Jurkat, Clone E6-1 (cell line): ENCODE measurements at regions not wholly inside any gene's neighbourhood (a gene's known extent, or its start where the extent isn't known, plus 50 kb on each side); places are given as distances from the start of the nearest gene placed in this dataset.

Experiments
- DNase-seq: peaks from one replicate; pipeline ENCODE4 v3.0.0-alpha.2; 2011; ENCODE audit warnings: low read depth, low spot score
- H3K4me3 ChIP-seq: 2 replicates; pipeline ENCODE4 v1.5.1; 2011; ENCODE audit warnings: mild to moderate bottlenecking, low read length, control low read depth, moderate library complexity

DNA sequence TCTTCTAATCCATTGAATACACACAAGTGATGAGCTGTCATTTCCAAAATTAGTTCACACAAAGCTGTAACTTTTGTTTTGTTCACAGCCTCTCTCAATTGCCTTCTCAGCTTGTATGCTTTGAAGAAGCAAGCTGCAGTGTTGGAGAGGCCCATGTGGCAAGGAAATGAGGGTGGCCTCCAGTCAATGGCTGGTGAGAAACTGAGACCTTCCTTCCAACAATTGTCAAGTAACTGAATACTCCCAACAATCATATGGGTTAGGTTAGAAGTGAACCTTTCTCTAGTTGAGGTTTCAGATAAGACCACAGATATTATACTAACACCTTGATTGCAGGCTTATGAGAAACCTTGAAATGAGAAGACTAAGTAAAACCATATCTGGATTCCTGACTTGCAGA, 82.4 kb upstream of the SOX9 start:
- DNase-seq = no peak
- no peak overlapping the region for H3K4me3 ChIP-seq

DNA sequence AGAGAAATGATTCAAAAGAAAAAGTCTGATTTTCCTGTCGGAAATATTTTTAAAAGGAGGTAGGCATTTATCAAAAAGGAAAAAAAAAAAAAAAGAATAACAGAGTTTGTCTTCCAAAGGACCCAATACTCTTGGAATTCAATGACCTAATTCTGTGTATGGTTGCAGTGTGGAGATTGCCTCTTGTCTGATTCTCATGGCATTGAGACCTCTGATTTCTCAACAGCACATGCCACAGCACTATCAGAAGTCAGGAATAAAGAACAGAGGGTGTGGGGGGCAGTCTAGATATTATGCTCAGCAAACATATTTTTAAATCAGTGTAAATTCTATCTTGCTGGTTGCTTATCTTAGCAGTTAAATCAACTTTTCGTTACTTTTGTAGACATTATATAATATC, 81.3 kb upstream of the SOX9 start:
- no peak overlapping the region for H3K4me3 ChIP-seq

DNA sequence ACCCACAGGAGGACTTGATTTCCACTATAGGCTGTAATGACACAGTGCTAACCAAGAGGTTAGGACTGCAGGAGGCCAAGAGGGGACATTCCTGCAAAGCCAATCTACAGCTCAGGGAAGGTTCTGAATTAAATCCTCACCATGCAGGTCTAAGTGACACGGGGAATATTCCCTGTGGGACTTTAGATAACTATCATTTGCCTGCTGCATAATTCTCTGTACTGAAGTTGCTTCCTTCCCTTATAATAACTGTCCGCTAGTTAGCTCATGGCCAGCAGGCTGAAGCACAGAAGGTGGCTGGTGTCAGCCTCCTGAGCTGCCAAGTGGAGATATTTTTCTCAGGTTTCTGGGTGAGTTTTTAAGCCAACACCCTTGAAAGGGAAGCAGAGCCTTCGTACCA, 74.6 kb upstream of the SOX9 start:
- no peak for DNase-seq
- no peak overlapping the region for H3K4me3 ChIP-seq

More for the DNA sequence above, 81.3 kb upstream of the SOX9 start:
- no peak for DNase-seq

DNA sequence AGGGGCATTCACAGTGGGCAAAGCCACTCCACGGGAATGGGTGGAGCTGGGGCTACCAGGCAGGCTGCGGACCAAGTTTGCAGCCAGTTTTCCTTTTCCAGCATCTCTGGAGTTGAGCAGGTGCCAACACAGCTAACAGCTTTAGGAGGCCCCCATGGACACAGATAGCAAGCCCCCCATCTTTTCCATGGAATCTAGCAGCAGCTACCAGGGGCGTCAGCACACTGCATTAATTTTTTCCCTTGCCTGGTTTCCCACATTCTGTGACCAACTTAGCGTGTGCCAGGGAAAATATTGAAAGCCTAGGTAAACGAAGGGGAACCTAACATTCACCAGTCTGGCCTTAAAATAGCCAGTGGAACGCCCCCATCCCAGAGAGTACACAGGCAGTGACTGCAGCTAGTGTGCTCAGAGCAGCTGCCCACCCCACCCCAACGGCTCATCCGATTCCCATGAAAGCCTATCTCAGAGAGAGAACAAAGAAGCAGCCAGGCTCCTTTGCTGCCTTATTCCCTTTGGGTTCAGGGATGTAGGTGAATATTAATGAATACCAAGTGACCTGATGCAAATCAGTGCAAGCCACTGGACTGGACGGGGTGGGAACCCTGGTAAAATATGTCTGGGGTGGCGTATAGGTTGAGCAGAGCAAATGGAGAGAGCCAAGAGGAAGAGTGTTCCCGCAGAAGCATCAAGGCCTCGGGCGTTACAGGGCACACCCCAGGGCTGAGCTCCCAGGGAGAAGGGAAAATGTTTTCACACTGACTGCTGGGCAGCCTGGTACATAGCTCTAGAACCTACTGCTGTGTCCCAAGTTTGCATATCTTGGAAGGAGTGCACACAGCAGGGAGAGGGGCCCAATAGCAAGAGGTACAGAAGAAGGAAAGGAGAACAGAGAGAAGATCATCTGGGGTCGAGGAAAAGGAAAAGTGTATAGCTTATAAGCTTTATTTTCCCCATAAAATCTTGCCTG, 73.9 kb upstream of the SOX9 start:
- no peak for DNase-seq
- H3K4me3 ChIP-seq = no peak overlapping the region

GRCh38 chr17:72049914-72050313, 70.9 kb upstream of the SOX9 start:
- no peak for DNase-seq
- no peak overlapping the region for H3K4me3 ChIP-seq

GRCh38 chr17:72053036-72053435, 67.8 kb upstream of the SOX9 start:
- no peak for DNase-seq
- H3K4me3 ChIP-seq = no peak overlapping the region

GRCh38 chr17:72053449-72053848, 67.4 kb upstream of the SOX9 start:
- no peak for DNase-seq
- H3K4me3 ChIP-seq = no peak overlapping the region

DNA sequence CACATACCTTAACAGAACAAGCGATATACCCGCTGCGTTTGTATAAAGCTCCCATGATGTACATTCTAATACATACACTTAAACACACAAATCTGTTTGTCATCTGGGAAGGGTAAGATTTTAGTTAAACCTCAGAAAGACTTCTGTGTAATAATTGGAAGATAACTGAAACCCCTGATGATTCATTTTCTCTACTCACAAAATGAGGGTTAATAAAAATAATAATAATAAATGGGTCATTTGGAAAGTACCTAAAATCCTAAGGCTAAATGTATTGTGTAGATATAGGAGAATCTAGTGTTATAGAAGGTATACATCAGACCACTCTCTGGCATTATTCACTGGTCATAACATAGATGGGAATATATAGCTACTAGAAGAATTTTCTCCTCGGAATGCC, 64.7 kb upstream of the SOX9 start:
- no peak overlapping the region for H3K4me3 ChIP-seq
- no peak for DNase-seq

DNA sequence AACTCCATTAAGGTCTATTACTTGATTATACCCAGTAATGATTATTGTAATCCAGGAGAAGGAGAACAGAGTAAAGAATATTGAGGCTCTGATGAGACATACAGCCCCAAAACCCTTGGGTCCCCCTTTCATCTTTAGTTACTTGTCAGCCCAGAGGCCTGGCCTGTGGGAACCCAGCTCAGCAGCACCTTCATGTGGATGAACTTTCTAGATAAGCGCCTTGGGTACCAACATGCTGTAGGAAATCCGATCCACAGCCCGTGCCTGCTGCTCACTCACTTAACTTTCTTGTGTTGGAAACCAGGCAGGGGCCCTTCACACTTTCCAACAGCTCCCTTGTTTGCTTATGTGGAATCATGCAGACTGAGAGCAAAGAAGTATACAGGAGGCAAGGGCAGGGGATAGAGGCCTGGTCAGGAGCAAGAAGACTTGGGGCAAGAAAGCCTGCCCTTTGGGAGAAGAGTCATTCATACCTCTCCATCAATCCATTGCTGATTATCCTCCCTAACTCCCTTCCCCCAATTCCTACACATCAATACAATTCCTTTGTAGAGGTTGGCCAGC, 64.0 kb upstream of the SOX9 start:
- no peak overlapping the region for H3K4me3 ChIP-seq
- DNase-seq = no peak

GRCh38 chr17:72060084-72060483, 60.7 kb upstream of the SOX9 start:
- H3K4me3 ChIP-seq = no peak overlapping the region
- DNase-seq = no peak

DNA sequence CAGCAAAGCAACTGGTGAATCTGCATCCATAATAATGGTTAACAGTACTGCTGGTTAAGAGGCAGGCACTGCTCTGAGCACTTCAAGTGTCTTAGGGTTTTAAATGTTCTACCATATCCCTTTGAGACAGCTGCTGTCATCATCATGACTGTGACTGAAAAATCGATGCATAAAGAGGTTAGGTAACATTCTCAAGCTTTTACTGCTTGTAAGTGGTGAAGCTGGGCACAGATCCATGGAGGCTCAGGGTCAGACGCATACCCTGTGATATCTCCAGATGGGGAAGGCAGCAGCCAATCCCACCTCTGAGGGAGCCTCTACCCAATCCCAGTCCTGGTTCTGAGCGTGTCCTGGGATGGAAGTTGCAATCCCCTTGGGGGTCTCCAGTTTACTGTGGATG, 57.6 kb upstream of the SOX9 start:
- no peak overlapping the region for H3K4me3 ChIP-seq
- no peak for DNase-seq

GRCh38 chr17:72063756-72064450, 56.9 kb upstream of the SOX9 start:
- H3K4me3 ChIP-seq = no peak overlapping the region
- DNase-seq = no peak

GRCh38 chr17:72064606-72065193, 56.1 kb upstream of the SOX9 start:
- H3K4me3 ChIP-seq = no peak overlapping the region
- DNase-seq = no peak

DNA sequence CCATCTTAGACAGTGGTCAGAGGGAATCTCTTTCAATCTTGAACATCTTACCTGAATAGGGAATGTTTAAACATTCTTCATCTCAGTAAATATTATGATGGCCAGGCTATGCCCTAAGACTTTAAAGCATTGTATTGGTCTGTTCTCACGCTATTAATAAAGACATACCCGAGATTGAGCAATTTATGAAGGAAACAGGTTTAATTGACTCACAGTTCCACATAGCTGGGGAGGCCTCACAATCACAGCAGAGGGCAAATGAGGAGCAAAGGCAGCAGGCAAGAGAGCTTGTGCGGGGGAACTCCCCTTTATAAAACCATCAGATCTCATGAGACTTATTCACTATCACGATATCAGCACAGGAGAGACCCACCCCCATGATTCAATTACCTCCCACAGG, 55.3 kb upstream of the SOX9 start:
- DNase-seq = no peak

GRCh38 chr17:72068643-72069042, 52.2 kb upstream of the SOX9 start:
- H3K4me3 ChIP-seq = no peak overlapping the region

More for the DNA sequence above, 55.3 kb upstream of the SOX9 start:
- H3K4me3 ChIP-seq = no peak overlapping the region

GRCh38 chr17:72069586-72070202, 51.1 kb upstream of the SOX9 start:
- no peak overlapping the region for H3K4me3 ChIP-seq
- DNase-seq = no peak

More at GRCh38 chr17:72068643-72069042, 52.2 kb upstream of the SOX9 start:
- no peak for DNase-seq
